Vagina (tissue), 2 donors: ENCODE measurements at regions not wholly inside any gene's neighbourhood (a gene's known extent, or its start where the extent isn't known, plus 50 kb on each side); places are given as distances from the start of the nearest gene placed in this dataset.

ENCODE experiments used
- POLR2A ChIP-seq, 2 donors: fragments of 450-650 bp; IDR thresholded peaks; one replicate each; pipeline ENCODE4 v1.6.1; 2017; ENCODE audit warnings: antibody characterized with exemption in 2 of 2, mild to moderate bottlenecking in 2 of 2, moderate library complexity in 2 of 2
- POLR2AphosphoS5 ChIP-seq, 2 donors: sonication (generic); formaldehyde crosslinking; IDR thresholded peaks; one replicate each; pipeline ENCODE4 v1.9.0; 2017; ENCODE audit warnings: antibody characterized with exemption in 2 of 2, mild to moderate bottlenecking in 2 of 2, low read depth in 1 of 2; ENCODE audit not compliant: insufficient read depth in 1 of 2
- TF ChIP-seq, protein P1 (sequence below), 3 experiments: fragments of 450-650 bp in 2 of 3; fragments of 200-600 bp in 1 of 3; sonication (generic) in 1 of 3; IDR thresholded peaks; one replicate each; pipeline ENCODE4 v1.5.1; 2017 to 2019; ENCODE audit warnings: antibody characterized with exemption in 3 of 3, mild to moderate bottlenecking in 2 of 3, moderate library complexity in 2 of 3

- TF ChIP-seq, protein P1, sequence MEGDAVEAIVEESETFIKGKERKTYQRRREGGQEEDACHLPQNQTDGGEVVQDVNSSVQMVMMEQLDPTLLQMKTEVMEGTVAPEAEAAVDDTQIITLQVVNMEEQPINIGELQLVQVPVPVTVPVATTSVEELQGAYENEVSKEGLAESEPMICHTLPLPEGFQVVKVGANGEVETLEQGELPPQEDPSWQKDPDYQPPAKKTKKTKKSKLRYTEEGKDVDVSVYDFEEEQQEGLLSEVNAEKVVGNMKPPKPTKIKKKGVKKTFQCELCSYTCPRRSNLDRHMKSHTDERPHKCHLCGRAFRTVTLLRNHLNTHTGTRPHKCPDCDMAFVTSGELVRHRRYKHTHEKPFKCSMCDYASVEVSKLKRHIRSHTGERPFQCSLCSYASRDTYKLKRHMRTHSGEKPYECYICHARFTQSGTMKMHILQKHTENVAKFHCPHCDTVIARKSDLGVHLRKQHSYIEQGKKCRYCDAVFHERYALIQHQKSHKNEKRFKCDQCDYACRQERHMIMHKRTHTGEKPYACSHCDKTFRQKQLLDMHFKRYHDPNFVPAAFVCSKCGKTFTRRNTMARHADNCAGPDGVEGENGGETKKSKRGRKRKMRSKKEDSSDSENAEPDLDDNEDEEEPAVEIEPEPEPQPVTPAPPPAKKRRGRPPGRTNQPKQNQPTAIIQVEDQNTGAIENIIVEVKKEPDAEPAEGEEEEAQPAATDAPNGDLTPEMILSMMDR (IDR thresholded peaks at IDR 0.05), result no peak
- TF ChIP-seq POLR2AphosphoS5 (IDR thresholded peaks at IDR 0.05; ENCODE audit: insufficient read depth in 1 of 2, low read depth in 1 of 2), result no peak
- no peak for TF ChIP-seq POLR2A (IDR thresholded peaks at IDR 0.05)
Observed at GRCh38 chr1:188762166-188762743, 1715.4 kb downstream of the BRINP3 start.
